ENCODE measurements at regions not wholly inside any gene's neighbourhood (a gene's known extent, or its start where the extent isn't known, plus 50 kb on each side); places are given as distances from the start of the nearest gene placed in this dataset.
A peak's percentile ranks its signal among the peaks of the same experiment; 100 is the strongest.

GRCh38 chr3:14590569-14590968, 50.4 kb upstream of the GRIP2 start:
- DNase-seq, result no peak

GRCh38 chr3:14592390-14592789, 52.2 kb upstream of the GRIP2 start:
- DNase-seq, result no peak

- no peak for DNase-seq
Measured at GRCh38 chr3:14592836-14593235, 52.7 kb upstream of the GRIP2 start.

- no peak for DNase-seq
Measured at GRCh38 chr3:14594234-14594633, 54.1 kb upstream of the GRIP2 start.

- no peak for DNase-seq
Measured at GRCh38 chr3:14595561-14595960, 55.4 kb upstream of the GRIP2 start.

- DNase-seq, result no peak
Measured at GRCh38 chr3:14597266-14597665, 54.3 kb upstream of the CCDC174 start.

- DNase-seq, result peak; percentile 71
Measured at GRCh38 chr3:14598143-14598569, 53.4 kb upstream of the CCDC174 start.

- no peak for DNase-seq
Measured at GRCh38 chr3:14599488-14599887, 52.1 kb upstream of the CCDC174 start.

- no peak for DNase-seq
Measured at GRCh38 chr3:14600075-14600474, 51.5 kb upstream of the CCDC174 start.

- no peak for DNase-seq
Measured at GRCh38 chr3:14600856-14601610, 50.5 kb upstream of the CCDC174 start.

GRCh38 chr3:14601692-14602005, 49.9 kb upstream of the CCDC174 start:
- no peak for DNase-seq

Measured in activated CD8-positive, alpha-beta memory T cell treated with anti-CD3 and anti-CD28 coated beads, Interleukin-2, amount 50 U/mL, for 48 hours (primary cell).